HepG2 (cell line): ENCODE measurements at regions not wholly inside any gene's neighbourhood (a gene's known extent, or its start where the extent isn't known, plus 50 kb on each side); places are given as distances from the start of the nearest gene placed in this dataset.

Experiments used
- ATAC-seq: fragments of 200-7000 bp; cut with Tn5 transposase; 3 replicates; pipeline ENCODE4 v1.9.1; 2020; ENCODE audit warnings: mild to moderate bottlenecking, moderate library complexity
- BruUV-seq: library from RNA; stranded (reverse); fragments of 400-500 nt; replicated peaks from 2 replicates; lab custom pipeline; 2021; lab: Mats Ljungman, UMichigan
- CTCF ChIA-PET: fragments of 300-600 bp; formaldehyde crosslinking; extraction: SDS; loops from one replicate; lab custom pipeline; 2021; ENCODE audit warnings: low total read pairs, inconsistent platforms, low intra/inter-chr PET ratio; lab: Yijun Ruan, JAX
- POLR2A ChIA-PET: fragments of 350-600 bp; sonication (Branson Sonifier 250); formaldehyde crosslinking; loops from one replicate; lab custom pipeline; 2020; ENCODE audit warnings: antibody characterized with exemption, inconsistent platforms; lab: Yijun Ruan, JAX
- DNase-seq: peaks from one replicate; pipeline ENCODE4 v3.0.0-alpha.2; 2015; ENCODE audit warnings: low spot score
- FAIRE-seq: peaks from 3 replicates; lab custom pipeline; 2011; peaks lifted over from hg19 to GRCh38; lab: Jason Lieb, UNC
- H2AFZ ChIP-seq: one replicate; pipeline ENCODE4 v1.6.1; 2011; ENCODE audit warnings: low read length, inconsistent platforms
- H3K27ac ChIP-seq: fragments of 300-600 bp; 3 replicates; pipeline ENCODE4 v1.8.0; 2011; ENCODE audit warnings: mixed run types, mild to moderate bottlenecking, mixed read lengths, low read length, inconsistent platforms; ENCODE audit not compliant: insufficient read depth; ENCODE audit errors: extremely low read length
- H3K27me3 ChIP-seq, 2 experiments: fragments of 200-600 bp in 1 of 2; 2 replicates in 1 of 2; 3 replicates in 1 of 2; pipeline versions ENCODE4 v1.6.0 to v1.8.0; 2011; ENCODE audit warnings: low read length in 2 of 2, mild to moderate bottlenecking in 2 of 2, moderate library complexity in 2 of 2, inconsistent platforms in 1 of 2; ENCODE audit not compliant: insufficient read depth in 2 of 2, control insufficient read depth in 1 of 2
- H3K36me3 ChIP-seq, 2 experiments: fragments of 200-600 bp in 1 of 2; replicated peaks in 1 of 2; 2 replicates in 1 of 2; 3 replicates in 1 of 2; pipeline versions ENCODE4 v1.5.1 to v1.8.0; 2011; ENCODE audit warnings: low read length in 2 of 2, inconsistent platforms in 1 of 2; ENCODE audit not compliant: insufficient read depth in 2 of 2, control insufficient read depth in 1 of 2
- H3K4me1 ChIP-seq: 2 replicates; pipeline ENCODE4 v1.5.1; 2012; ENCODE audit warnings: low read length, inconsistent platforms; ENCODE audit not compliant: insufficient read depth
- H3K4me2 ChIP-seq: 2 replicates; pipeline ENCODE4 v1.6.0; 2011; ENCODE audit warnings: low read depth, low read length, inconsistent platforms
- H3K4me3 ChIP-seq, 3 experiments: fragments of 200-600 bp in 1 of 3; sonication (generic), shearing (Covaris generic) in 1 of 3; replicated peaks in 1 of 3; 2 replicates each; pipeline ENCODE4 v1.5.1; 2011 to 2016; ENCODE audit warnings: low read length in 3 of 3, inconsistent platforms in 2 of 3, low read depth in 2 of 3, mild to moderate bottlenecking in 2 of 3, control low read depth in 1 of 3, mixed read lengths in 1 of 3; ENCODE audit not compliant: insufficient read depth in 1 of 3
- H3K79me2 ChIP-seq: one replicate; pipeline ENCODE4 v1.6.1; 2011; ENCODE audit warnings: low read length, inconsistent platforms; ENCODE audit not compliant: insufficient read depth
- H3K9ac ChIP-seq: 2 replicates; pipeline ENCODE4 v1.6.0; 2011; ENCODE audit warnings: mild to moderate bottlenecking, low read depth, low read length, inconsistent platforms; ENCODE audit not compliant: insufficient read depth
- H3K9me3 ChIP-seq: 2 replicates; pipeline ENCODE4 v1.5.1; 2012; ENCODE audit warnings: mild to moderate bottlenecking, low read length
- H4K20me1 ChIP-seq: 2 replicates; pipeline ENCODE4 v1.6.0; 2011; ENCODE audit warnings: inconsistent platforms, mild to moderate bottlenecking, low read length, moderate library complexity; ENCODE audit not compliant: insufficient read depth
- ELF3 ChIP-seq: IDR thresholded peaks from 2 replicates; pipeline ENCODE4 v1.6.1; 2016; ENCODE audit warnings: missing genetic modification reagents, missing compliant biosample characterization
- HNRNPUL1 ChIP-seq: fragments of 200-400 bp; formaldehyde crosslinking; IDR thresholded peaks from 2 replicates; pipeline ENCODE4 v1.6.1; 2017; ENCODE audit warnings: low read depth, mild to moderate bottlenecking, low read length, moderate library complexity
- HOXA5 ChIP-seq: sonication (generic); formaldehyde crosslinking; IDR thresholded peaks from 2 replicates; pipeline ENCODE4 v1.4.0; 2020; ENCODE audit warnings: missing genetic modification reagents
- KAT7 ChIP-seq: IDR thresholded peaks from 2 replicates; pipeline ENCODE4 v1.6.1; 2018; ENCODE audit warnings: borderline replicate concordance, missing compliant biosample characterization
- KLF15 ChIP-seq: sonication (generic); formaldehyde crosslinking; IDR thresholded peaks from 2 replicates; pipeline ENCODE4 v1.8.1; 2023; ENCODE audit warnings: borderline replicate concordance, mild to moderate bottlenecking, inconsistent platforms, missing genetic modification reagents, mixed read lengths
- MYPOP ChIP-seq: sonication (generic); formaldehyde crosslinking; IDR thresholded peaks from 2 replicates; pipeline ENCODE4 v1.8.1; 2023; ENCODE audit warnings: mild to moderate bottlenecking, moderate library complexity, missing genetic modification reagents
- NFE2L2 ChIP-seq: fragments of 150-350 bp; IDR thresholded peaks from 2 replicates; pipeline ENCODE4 v1.6.1; 2014; ENCODE audit warnings: low read length
- PAX8 ChIP-seq: sonication (generic); formaldehyde crosslinking; IDR thresholded peaks from 2 replicates; pipeline ENCODE4 v1.8.0; 2022; ENCODE audit warnings: mild to moderate bottlenecking, missing genetic modification reagents, borderline replicate concordance
- PRDM10 ChIP-seq: sonication (generic); formaldehyde crosslinking; IDR thresholded peaks from 2 replicates; pipeline ENCODE4 v1.4.0; 2020; ENCODE audit warnings: low read depth, missing genetic modification reagents
- TRIM24 ChIP-seq: sonication (generic); formaldehyde crosslinking; IDR thresholded peaks from 2 replicates; pipeline ENCODE4 v1.8.0; 2022; ENCODE audit warnings: mild to moderate bottlenecking, missing genetic modification reagents
- ZNF230 ChIP-seq: sonication (generic); formaldehyde crosslinking; IDR thresholded peaks from 2 replicates; pipeline ENCODE4 v1.4.0; 2020; ENCODE audit warnings: mild to moderate bottlenecking, missing genetic modification reagents
- ZNF292 ChIP-seq: sonication (generic); formaldehyde crosslinking; IDR thresholded peaks from 2 replicates; pipeline ENCODE4 v1.8.1; 2022; ENCODE audit warnings: mild to moderate bottlenecking, low read depth, missing genetic modification reagents, borderline replicate concordance
- ZNF570 ChIP-seq: sonication (generic); formaldehyde crosslinking; IDR thresholded peaks from 2 replicates; pipeline ENCODE4 v1.4.0; 2020; ENCODE audit warnings: mild to moderate bottlenecking, missing genetic modification reagents, borderline replicate concordance
- ZNF816 ChIP-seq: sonication (generic); formaldehyde crosslinking; IDR thresholded peaks from 2 replicates; pipeline ENCODE4 v1.8.0; 2022; ENCODE audit warnings: missing genetic modification reagents, mild to moderate bottlenecking, borderline replicate concordance
- WGBS: methylation state at CpG from one replicate; pipeline ENCODE4 v1.1.6; 2017; ENCODE audit warnings: low lambda C conversion rate; 5-methylcytosine and 5-hydroxymethylcytosine counted together
- in situ Hi-C: cut with HindIII; loops from 2 replicates; pipeline ENCODE4 v1.10.0; 2017; ENCODE audit warnings: low pct_unique_long_range_greater_than_20kb; ENCODE audit not compliant: extremely low pct_ligation_motif_present
- intact Hi-C: fragments of 100-400 bp; cut with micrococcal nuclease; formaldehyde crosslinking; loops from one replicate; pipeline ENCODE4 v1.10.0; 2022; ENCODE audit not compliant: unreplicated experiment
- TF ChIP-seq, protein P1 (sequence below): sonication (generic); formaldehyde crosslinking; conservative IDR thresholded peaks from 2 replicates; pipeline ENCODE4 v1.4.0; 2020; ENCODE audit warnings: missing genetic modification reagents

- TF ChIP-seq PRDM10 (no peak), MYPOP (CRISPR knock-in tag) (no peak), ZNF230 (CRISPR knock-in tag) (no peak), TRIM24 (CRISPR knock-in tag) (no peak), HOXA5 (CRISPR knock-in tag) (no peak), ELF3 (CRISPR knock-in tag) (no peak), HNRNPUL1 (no peak), ZNF292 (CRISPR knock-in tag) (no peak)
Measured at GRCh38 chr1:217027403-217028080, 304.3 kb upstream of the ESRRG start (continued).

DNA sequence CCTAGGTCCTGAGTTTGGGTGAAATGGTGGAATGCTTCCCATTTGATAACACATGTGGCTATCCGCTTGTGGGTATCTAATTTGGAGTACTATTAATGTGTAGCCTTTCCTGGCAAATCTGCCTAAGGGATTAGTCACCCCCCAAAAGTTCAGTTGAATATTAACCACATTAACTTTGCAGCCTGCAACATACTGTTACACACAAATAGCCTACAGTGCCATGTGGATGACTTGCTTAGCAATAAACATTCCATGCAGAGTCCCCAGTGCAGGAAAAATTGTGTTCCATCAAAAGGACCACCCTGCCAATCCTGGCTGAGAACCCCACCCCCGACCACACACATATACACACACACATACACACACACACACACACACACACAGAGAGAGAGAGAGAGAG lies 303.3 kb upstream of the ESRRG start:
- ChIA-PET POLR2A (no interaction called here), CTCF (no interaction called here)
- H3K27ac ChIP-seq = no peak overlapping the region
- FAIRE-seq = no peak
- no peaks in the 10 kb centered on the region for H3K79me2 ChIP-seq
- H2AFZ ChIP-seq = no peak overlapping the region
- H3K4me3 ChIP-seq = no peak overlapping the region
- BruUV-seq = no TSS peak
- no peaks in the 10 kb centered on the region for H3K4me1 ChIP-seq
- DNase-seq = no peak
- no peaks in the 10 kb centered on the region for H3K27me3 ChIP-seq
- no peak overlapping the region for H3K4me2 ChIP-seq
- H4K20me1 ChIP-seq = no peaks in the 10 kb centered on the region
- H3K9ac ChIP-seq = no peak overlapping the region
- ATAC-seq = no peak
- intact Hi-C loops (no loop called here), in situ Hi-C loops (no loop called here)
- H3K9me3 ChIP-seq = no peaks in the 10 kb centered on the region
- H3K36me3 ChIP-seq = no peaks in the 10 kb centered on the region
- WGBS = 0% methylated on average over 1 of the region's 2 CpGs
- TF ChIP-seq ZNF570 (CRISPR knock-in tag) (no peak), KAT7 (CRISPR knock-in tag) (no peak), ZNF816 (no peak), NFE2L2 (no peak), PAX8 (CRISPR knock-in tag) (no peak), KLF15 (CRISPR knock-in tag) (no peak)
- TF ChIP-seq, protein P1, sequence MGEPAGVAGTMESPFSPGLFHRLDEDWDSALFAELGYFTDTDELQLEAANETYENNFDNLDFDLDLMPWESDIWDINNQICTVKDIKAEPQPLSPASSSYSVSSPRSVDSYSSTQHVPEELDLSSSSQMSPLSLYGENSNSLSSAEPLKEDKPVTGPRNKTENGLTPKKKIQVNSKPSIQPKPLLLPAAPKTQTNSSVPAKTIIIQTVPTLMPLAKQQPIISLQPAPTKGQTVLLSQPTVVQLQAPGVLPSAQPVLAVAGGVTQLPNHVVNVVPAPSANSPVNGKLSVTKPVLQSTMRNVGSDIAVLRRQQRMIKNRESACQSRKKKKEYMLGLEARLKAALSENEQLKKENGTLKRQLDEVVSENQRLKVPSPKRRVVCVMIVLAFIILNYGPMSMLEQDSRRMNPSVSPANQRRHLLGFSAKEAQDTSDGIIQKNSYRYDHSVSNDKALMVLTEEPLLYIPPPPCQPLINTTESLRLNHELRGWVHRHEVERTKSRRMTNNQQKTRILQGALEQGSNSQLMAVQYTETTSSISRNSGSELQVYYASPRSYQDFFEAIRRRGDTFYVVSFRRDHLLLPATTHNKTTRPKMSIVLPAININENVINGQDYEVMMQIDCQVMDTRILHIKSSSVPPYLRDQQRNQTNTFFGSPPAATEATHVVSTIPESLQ (CRISPR knock-in tag) = no peak
